ENCODE measurements at regions not wholly inside any gene's neighbourhood (a gene's known extent, or its start where the extent isn't known, plus 50 kb on each side); places are given as distances from the start of the nearest gene placed in this dataset.
"Not testable (repeated sequence)": the region's sequence is repeated elsewhere in the genome, so short reads cannot be mapped to it uniquely, and the experiment has no call there.

GRCh38 chr9:40097992-40098391, 742.5 kb downstream of the SPATA31A1 start:
- DNase-seq = peak; percentile 62

DNA sequence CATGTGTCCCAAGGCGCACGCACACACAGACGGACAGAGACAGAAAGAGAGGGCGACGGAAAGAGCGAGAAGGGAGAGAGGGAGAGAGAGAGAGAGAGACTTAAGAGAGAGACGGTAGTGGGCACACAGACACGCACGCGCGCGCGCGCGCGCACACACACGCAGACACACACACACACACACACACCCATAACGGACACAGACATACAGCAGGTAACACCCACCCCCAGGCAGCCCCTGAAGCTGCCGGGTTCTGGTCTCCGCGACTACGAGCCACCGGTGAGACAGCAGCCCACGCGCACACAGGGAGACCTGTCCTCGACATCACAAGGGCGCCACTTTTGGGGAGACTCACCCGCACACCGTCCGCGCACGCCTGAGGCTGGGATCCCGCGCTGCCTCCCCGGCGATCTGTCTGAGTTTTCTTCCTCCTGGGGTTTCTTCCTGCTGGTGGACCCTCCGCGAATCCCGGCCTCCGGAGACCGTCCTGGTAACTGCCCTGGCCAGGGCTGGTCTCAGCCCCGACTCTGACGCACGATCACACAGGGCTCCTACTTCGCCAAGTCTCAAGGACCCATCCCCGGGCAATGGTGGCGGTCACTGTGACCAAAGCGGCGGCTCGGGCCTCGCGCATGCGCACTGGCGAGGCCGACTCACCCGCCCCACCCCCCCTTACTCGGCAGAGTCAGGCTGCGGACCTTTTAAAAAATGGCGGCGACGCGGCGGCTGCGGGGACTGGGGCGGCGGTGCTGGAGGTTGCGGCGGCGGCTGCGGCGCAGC, 750.7 kb downstream of the SPATA31A1 start:
- peak; percentile 6 for DNase-seq

GRCh38 chr9:40106783-40107248, 751.3 kb downstream of the SPATA31A1 start:
- DNase-seq = not testable (repeated sequence)

- not testable (repeated sequence) for DNase-seq
Observed at GRCh38 chr9:40107251-40107650, 751.8 kb downstream of the SPATA31A1 start.

GRCh38 chr9:40108465-40108864, 753.0 kb downstream of the SPATA31A1 start:
- not testable (repeated sequence) for DNase-seq

GRCh38 chr9:40110751-40111150, 755.3 kb downstream of the SPATA31A1 start:
- not testable (repeated sequence) for DNase-seq

DNA sequence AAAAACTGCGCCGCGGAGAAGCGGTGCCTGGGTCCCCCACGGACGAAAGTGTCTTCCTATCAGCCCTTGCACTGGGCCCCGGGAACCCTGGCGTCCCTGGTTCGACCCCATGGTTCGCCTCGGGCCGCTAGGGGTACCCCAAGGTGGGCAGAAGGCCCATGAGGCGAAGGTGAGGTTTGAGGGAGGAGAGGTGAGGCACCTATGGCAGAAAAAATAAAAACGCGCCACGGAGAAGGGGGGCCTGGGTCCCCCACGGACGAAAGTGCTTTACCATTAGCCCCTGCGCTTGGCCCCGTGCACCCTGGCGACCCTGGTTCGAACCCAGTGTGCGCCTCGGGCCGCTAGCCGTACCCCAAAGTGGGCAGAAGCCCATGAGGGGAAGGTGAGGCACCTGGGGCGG, 756.1 kb downstream of the SPATA31A1 start:
- not testable (repeated sequence) for DNase-seq

DNA sequence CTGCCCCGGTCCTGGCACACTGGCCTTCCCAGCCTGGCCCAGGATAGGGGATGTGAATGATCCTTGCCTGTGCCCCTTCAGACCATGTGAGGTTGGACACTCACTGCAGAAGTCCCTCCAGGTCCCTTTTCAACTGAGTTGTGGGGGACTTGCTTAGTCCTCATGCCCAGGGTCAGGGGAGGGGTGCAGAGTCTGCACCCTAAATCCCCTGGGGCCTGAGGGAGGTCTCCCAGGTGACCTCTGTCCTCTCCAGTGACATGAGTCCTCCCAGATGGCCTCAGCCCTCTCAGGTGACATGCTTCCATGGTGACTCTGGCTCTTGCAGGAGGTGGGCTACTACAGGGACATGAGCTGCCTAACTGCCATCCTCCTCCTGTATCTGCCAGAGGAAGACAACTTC, 775.1 kb downstream of the SPATA31A1 start:
- DNase-seq = not testable (repeated sequence)

DNA sequence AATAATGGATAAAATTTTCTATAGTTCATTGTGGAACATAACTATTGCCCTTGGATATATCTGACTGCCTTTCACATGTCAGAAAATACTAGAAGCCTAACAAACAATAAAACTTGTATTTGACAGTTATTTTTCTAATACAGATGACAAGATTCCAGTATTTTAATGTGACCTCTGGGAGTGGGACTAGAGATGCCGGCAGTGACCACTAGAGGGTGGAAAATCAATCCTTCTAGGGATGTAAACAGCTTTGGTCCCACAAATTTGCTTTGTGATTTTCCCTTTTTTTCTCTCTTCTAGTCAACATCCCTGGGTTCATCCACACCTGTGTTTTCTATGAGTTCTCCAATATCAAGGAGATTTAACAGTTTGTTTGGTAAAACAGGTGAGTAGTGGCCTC, 813.7 kb downstream of the SPATA31A1 start:
- not testable (repeated sequence) for DNase-seq

- DNase-seq = not testable (repeated sequence)
Observed at GRCh38 chr9:40173316-40173715, 817.8 kb downstream of the SPATA31A1 start.

DNA sequence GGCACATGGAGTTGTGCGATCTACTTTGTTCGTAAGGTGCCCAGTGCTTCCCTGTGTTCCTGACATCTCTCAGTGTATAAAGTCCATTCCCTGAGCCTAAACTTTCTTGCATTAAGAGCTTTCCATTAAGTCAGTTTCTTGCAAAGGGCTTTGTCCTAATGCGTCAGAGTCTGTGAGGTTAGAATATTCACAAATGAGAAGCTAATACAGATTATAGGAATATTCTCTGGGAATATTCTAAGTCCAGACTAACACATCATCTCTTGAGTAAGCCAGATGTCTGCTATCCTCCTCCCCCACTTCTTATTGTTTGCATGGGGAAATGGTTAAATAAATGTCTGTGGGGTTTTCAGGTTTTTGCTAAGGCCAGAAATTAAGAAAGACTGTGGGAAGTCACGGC, 818.6 kb downstream of the SPATA31A1 start:
- not testable (repeated sequence) for DNase-seq

- peak; percentile 0 for DNase-seq
Observed at GRCh38 chr9:40177403-40177802, 821.9 kb downstream of the SPATA31A1 start.

DNA sequence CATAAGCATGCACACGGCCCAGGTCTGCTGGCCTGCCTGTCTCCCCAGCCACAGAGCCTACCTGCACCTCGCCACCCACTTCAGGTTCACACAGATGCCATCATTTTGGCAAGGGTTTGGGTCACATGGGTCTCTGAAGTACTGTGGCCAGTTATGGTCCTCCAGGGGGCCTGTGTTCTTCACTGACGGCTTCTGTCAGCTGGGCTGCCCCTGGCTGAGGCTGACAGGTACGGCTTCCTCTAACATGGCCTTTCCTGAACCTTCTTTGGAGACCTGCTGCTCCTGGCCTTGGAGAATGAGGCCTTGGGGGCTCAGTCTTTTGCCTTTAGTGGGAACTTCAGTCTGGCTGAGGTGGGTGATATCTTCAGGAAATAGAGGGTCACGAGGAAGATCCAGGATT, 835.9 kb downstream of the SPATA31A1 start:
- DNase-seq = not testable (repeated sequence)

- DNase-seq = not testable (repeated sequence)
Observed at GRCh38 chr9:40192162-40192561, 836.7 kb downstream of the SPATA31A1 start.

DNA sequence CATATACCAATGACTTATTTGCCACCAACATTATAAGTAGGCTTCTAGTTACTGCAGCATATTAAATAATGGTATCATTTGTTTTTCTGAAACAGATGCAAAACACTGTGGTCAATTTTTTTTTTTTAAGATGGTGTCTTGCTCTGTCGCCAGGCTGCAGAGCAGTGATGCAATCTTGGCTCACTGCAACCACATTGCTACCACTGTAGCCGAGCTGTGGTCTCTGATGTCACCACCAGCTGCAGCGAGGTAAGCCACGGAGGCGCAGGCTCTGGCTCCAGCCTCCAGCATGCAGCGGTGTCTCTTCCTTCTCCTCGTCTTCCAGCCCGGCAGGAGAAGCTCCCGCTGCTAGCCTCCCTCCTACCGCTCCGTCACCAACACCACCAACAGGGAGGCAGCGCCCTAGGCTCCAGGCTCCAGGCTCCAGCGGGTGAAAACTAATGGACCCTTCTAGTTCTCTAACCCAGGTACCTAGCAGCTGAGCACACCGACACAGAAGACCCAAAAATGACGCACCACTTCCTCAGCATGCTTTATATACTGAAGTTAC, 840.8 kb downstream of the SPATA31A1 start:
- DNase-seq = not testable (repeated sequence)

DNA sequence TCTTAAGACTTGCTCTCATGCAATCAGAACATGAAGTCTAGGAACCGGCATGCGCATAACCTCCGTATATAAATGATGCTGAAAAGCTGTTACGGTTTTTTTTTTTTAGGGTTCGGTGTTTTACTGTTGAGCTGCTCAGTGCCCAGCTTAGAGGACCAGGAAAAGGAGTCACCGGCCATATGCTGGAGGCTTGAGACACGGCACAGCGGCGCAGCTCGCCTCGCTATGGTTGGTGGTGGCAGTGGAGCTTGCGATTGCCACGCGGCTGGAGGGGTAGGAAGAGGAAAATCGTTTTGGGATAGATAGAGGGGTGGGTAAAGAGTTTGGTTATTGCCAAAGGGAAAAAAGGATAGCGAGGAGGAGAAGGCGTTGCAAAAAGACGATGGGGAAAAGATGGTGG, 841.3 kb downstream of the SPATA31A1 start:
- DNase-seq = not testable (repeated sequence)

DNA sequence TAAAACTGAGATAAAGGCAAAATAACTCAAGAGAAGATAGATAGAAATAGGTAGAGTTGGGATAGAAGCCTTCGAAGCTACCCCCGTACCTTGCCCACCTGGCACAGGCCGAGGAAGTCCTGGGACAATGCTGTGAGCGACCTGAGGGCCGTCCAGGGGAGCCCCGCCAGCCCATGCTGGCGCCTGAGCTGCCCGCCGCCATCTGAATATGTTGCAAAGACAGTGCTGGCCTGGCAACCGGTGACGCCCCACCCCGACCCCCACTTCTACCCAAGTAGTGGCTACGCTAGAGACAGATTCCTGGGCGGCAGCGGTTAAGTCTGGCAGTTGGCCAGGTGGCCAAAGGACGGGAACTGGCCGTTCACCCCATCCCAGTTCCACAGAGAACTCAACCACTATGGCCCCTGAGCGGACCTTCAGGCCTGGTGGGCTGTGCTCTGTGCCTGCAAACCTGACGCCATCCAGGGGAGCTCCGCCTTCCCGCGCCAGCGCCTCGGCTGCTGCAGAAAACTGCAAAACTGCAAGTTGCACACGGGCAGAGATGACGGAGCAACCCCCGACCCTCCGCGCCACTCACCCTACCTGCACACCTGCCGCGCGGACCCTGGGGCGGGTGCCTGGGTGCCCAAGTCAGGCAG, 866.2 kb downstream of the SPATA31A1 start:
- DNase-seq = not testable (repeated sequence)

- DNase-seq = not testable (repeated sequence)
Observed at GRCh38 chr9:40222617-40223200, 867.2 kb downstream of the SPATA31A1 start.

GRCh38 chr9:40223353-40223752, 867.9 kb downstream of the SPATA31A1 start:
- not testable (repeated sequence) for DNase-seq

Data from fibroblast of skin of right quadriceps (primary cell).